Activated naive CD4-positive, alpha-beta T cell (primary cell): ENCODE measurements at regions not wholly inside any gene's neighbourhood (a gene's known extent, or its start where the extent isn't known, plus 50 kb on each side); places are given as distances from the start of the nearest gene placed in this dataset.

Source experiments
- DNase-seq, 4 experiments: peaks; one replicate each; lab custom pipeline; 2025; lab: John Stamatoyannopoulos, UW

- no peak for DNase-seq
Observed at GRCh38 chr3:124277144-124277890, 285.4 kb upstream of the ROPN1 start.

- no peak for DNase-seq
Observed at GRCh38 chr3:124281453-124282316, 289.8 kb upstream of the ROPN1 start.

DNA sequence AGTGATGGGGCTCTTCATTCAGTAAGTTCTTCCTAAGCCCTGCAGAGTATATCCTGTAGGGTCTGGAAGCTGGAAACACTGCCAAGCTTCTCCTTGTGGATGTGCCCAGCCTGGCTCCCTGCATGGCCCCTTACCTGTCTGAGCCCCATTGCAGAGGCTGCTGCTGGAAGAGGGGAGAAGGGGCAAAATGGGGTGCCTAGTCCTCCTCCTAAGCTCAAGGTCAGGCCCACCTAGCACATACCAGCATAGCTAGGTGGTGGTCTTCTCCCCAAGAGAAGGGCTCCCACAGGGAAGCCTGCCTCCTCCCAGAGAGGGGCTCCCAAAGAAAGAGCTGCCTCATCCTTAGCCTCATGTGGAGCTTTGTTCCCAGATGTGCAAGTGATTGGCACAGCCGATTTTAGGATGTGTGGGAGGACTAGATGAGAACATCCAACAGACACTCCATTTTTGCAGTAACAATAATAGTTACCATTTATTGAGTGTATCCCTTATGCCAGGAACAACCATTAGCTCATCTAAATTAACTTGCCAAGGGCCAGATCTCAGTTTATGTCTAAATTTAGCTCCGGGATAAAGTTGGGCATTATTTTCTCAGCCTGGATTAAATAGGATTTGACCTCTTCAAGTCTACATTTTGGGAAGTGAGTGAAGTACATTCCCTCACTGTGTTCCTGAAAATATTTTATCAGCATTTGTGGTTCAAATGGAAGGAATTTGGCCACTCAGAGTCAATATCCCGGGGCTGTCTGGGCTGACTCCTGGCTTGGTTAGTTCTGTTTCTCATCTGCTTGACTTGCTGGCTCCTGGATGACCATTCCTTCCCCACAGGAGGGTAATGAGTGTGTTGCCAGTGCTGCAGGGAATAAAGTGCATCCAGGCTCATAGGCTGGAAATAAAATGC lies 291.1 kb upstream of the ROPN1 start:
- DNase-seq = no peak

GRCh38 chr3:124283652-124284023 lies 291.7 kb upstream of the ROPN1 start:
- no peak for DNase-seq

- DNase-seq = no peak
Observed at GRCh38 chr3:124288996-124289395, 297.1 kb upstream of the ROPN1 start.

GRCh38 chr3:124291008-124291407 lies 299.1 kb upstream of the ROPN1 start:
- DNase-seq = no peak

DNA sequence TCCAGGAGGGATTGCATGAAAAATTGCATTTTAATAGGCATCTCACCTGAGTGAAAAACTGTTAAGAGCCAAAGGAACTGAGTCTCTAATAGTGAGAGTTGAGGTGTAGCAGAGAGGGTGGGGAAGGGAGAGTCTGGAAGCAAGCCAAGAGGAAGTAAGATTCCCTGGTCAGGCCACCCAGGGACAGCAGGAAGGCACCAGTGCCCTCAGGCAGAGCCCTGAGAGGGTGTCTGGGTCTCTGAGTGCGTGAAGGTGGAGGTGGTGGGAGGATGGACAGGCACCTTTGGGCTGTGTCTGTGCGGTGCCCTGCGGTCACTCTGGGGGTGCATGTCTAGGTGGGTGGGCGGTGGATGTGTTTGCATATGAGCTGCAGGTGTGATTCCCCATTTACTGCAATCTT lies 300.4 kb upstream of the ROPN1 start:
- DNase-seq = no peak

DNA sequence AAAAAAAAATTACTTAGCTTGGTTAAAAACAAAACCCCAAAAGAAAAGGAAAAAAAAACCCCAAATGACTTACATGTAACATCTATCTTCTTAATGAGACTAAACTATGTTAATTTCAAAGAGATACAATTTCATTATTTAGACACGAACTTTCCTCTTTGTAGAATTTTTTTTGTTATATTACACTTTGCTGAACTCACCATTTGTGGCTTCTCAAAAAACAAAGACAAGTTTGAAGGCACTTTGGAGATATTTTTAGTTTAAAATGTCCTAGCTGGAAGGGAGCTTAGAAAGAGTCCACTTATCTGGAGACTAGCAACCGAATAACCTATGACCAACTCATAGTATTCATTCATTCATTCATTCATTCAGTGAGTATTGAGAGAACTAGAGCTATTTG lies 301.7 kb upstream of the ROPN1 start:
- no peak for DNase-seq

DNA sequence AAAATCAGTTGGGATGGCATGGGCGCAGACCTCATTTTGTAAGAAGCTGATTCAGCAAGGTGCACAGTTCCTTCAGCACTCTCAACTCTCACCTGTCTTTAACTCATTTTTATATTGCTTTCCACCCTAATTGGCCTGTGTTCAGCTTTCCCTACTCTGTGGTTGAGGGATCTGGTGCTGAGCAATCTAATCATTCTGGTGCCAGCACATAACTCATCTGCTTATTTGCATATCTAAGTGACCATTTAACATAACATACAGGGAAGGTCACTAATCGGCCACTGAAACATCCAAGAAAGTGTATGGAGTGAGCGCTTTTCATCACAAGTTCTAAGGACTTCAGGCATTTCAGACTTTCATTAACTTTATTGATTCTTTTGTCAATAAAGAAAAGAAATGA lies 303.4 kb upstream of the ROPN1 start:
- DNase-seq = no peak

- no peak for DNase-seq
Observed at GRCh38 chr3:124296406-124296805, 304.5 kb upstream of the ROPN1 start.

DNA sequence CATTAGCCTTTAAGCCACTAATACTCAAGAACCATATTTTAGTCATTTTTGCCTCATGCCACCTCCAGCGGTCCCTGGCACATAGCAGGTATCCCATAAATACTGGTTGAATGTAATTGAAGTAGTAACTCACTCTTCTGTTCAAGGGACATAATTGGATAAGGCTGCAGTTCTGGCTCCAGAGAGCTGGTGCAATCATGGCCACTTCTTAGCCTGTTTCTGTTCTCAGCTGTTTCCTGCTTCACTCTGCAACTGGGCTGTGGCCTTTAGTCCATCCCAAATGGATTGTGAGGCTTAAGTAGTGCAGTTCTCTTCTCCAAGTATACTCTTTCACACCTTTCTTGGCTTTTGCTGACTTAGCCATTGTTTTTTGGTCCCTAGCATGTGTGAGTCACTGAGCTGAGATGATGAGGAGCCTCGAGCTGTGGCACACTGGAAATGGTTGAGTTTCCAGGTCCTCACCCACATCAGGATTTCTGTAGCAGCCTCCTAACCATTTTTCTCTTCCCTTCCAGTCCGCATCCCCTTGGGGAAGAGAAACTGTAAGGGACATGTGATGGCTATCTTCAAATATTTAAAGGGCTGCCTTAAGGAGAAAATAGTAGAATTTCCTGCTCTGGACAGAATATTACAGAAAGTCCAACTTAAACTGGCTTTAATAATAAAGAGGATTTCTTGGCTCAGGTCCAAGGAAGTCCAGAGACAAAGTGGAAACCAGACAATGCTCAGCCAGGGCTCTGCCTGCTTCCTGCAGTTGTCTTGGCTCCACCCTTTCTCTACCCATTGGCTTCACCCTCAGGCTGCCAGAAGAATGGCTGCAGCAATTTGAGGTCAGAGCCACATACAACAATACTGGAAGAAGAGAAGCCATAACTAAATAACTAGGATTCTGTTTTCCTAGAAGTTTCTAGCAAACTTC lies 305.4 kb upstream of the ROPN1 start:
- no peak for DNase-seq

DNA sequence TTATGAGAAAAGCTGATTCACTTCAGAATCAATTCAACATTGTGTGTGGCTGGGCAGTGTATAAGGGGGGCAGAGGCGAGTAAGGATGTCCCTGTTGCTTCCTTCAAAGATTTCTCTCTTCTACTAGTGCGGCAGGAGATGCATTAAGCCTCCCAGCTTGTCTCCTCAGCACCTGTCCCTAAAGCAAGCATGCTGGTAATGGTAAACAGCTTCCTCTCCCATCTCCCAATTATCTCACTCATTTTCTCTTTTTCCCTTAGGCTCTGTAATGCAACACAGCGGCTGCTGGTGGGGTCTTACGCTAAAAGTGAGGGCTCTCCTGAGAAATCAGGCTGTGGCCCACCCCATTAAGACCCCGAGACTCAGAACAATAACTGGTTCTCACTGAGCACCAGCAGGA lies 306.4 kb upstream of the ROPN1 start:
- no peak for DNase-seq

GRCh38 chr3:124298951-124299350 lies 307.0 kb upstream of the ROPN1 start:
- DNase-seq = no peak

GRCh38 chr3:124299831-124300230 lies 307.9 kb upstream of the ROPN1 start:
- no peak for DNase-seq

GRCh38 chr3:124300416-124300815 lies 308.5 kb upstream of the ROPN1 start:
- no peak for DNase-seq

- no peak for DNase-seq
Observed at GRCh38 chr3:124303305-124303910, 311.5 kb upstream of the ROPN1 start.

DNA sequence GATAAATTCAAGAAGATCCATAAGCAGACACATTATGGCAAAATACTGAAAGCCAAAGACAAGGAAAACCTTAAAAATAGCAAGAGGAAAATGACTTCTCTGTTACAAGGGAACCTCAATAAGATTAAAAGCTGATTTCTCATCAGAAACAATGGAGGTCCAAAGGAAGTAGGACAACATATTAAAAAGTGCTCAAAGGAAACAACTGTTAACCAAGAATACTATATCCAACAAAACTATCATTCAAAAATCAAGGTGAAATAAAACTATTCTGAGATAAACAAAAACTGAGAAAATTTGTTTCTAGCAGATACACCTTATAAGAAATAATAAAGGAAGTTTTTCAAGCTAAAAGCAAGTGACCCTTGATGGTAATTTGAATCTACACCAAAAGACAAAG lies 314.7 kb upstream of the ROPN1 start:
- no peak for DNase-seq

DNA sequence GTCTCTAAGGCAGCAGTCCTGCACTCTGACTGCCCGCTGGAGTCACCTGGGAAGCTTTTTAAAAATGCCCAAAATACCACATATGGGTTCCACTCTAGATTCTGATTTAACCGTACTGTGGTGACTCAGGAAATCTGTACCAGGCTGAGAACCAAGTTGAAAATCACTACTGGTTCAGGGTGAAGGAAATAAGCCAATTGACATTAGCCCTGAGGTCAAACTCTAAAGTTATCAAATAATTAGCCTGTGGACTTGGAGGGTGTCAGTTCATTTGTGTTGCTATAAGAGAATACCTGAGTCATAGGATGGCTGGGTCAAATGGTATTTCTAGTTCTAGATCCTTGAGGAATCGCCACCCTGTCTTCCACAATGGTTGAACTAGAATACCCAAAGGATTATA lies 321.7 kb upstream of the ROPN1 start:
- DNase-seq = no peak

DNA sequence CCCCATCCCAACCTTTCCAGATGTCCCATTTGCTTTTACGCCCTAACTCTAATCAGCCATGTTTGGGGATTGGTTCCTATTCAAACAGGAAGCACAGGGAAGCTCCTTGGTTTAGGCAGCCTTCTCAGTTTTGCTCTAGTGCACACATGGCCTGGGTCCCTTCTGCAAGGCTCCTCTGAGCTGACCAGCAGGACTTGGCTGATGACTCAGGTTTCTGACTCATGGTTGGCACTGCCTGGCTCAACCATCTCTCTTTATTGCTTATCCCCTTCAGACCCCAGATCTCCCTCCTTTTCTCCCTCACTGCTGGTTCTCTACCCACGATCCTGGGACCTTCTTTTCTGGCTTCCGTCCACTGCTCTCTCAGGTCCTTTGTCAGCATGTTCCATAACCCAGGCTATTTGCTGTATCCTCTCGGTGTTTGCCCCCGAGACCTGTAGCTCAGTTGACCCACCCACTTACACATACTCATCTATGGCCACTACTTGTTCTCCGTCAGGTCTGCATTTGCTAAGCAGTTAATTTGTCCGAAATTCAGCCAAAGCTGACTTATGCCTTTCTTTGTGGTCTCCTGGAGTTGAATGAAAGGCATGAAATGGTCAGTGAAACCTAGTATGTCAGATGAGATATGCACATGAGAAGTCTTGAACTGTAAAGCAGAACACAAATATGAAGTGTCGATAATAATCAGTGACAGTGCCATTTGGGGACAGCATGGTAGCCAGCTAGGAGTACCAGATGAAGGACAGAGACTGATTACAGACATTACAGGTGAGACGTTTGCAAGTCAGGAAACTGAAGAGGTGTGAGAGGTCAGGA lies 323.5 kb upstream of the ROPN1 start:
- DNase-seq = no peak

DNA sequence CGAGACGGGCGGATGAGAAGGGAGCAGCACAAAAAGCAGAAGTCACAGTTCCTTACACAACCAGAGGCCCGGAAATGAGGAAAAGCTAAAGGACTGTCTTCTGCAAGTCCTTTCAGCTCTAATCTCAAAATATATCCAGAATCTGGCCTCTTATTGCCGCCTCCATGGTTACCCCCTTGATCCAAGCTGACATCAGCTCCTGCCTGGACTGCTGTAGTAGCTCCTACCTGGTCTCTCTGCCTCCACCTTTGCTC lies 324.0 kb upstream of the ROPN1 start:
- DNase-seq = no peak
